IMR-90 (cell line): ENCODE measurements at regions not wholly inside any gene's neighbourhood (a gene's known extent, or its start where the extent isn't known, plus 50 kb on each side); places are given as distances from the start of the nearest gene placed in this dataset.

Source experiments
- ATAC-seq: fragments of 200-7000 bp; cut with Tn5 transposase; 2 replicates; pipeline ENCODE4 v1.9.1; 2020; ENCODE audit warnings: low read depth, mild to moderate bottlenecking, moderate library complexity
- BruUV-seq: library from RNA; stranded (reverse); fragments of 400-500 nt; replicated peaks from 2 replicates; lab custom pipeline; 2021; lab: Mats Ljungman, UMichigan
- CTCF ChIA-PET: fragments of 300-600 bp; formaldehyde crosslinking; extraction: SDS; loops from one replicate; lab custom pipeline; 2021; ENCODE audit warnings: antibody characterized with exemption; lab: Yijun Ruan, JAX
- POLR2A ChIA-PET: fragments of 300-600 bp; sonication (Branson Sonifier 250); formaldehyde crosslinking; loops from one replicate; lab custom pipeline; 2022; ENCODE audit warnings: antibody characterized with exemption; ENCODE audit not compliant: unreplicated experiment; lab: Charles Lee
- DNase-seq: peaks from one replicate; pipeline ENCODE4 v3.0.0; 2013
- H2AFZ ChIP-seq: replicated peaks from 2 replicates; pipeline ENCODE3; 2013; ENCODE audit warnings: low read length, mild to moderate bottlenecking; ENCODE audit not compliant: poor library complexity
- H2AK5ac ChIP-seq: 2 replicates; pipeline ENCODE4 v1.6.1; 2013; ENCODE audit warnings: low read depth, low read length, inconsistent platforms
- H2AK9ac ChIP-seq: replicated peaks from 2 replicates; pipeline ENCODE3; 2013; ENCODE audit warnings: mild to moderate bottlenecking, low read depth, low read length, moderate library complexity; ENCODE audit not compliant: poor library complexity
- H2BK120ac ChIP-seq: 2 replicates; pipeline ENCODE4 v1.6.1; 2013; ENCODE audit warnings: low read depth, low read length, inconsistent platforms
- H2BK15ac ChIP-seq: 3 replicates; pipeline ENCODE4 v1.6.1; 2013; ENCODE audit warnings: low read depth, low read length, inconsistent platforms
- H2BK20ac ChIP-seq: 2 replicates; pipeline ENCODE4 v1.6.1; 2013; ENCODE audit warnings: low read depth, mild to moderate bottlenecking, inconsistent platforms, low read length, moderate library complexity
- H2BK5ac ChIP-seq: 2 replicates; pipeline ENCODE4 v1.6.1; 2013; ENCODE audit warnings: mild to moderate bottlenecking, low read depth, low read length, inconsistent platforms; ENCODE audit not compliant: poor library complexity, severe bottlenecking
- H3K14ac ChIP-seq: replicated peaks from 2 replicates; pipeline ENCODE4 v1.6.1; 2013; ENCODE audit warnings: low read depth, low read length, inconsistent platforms
- H3K18ac ChIP-seq: 2 replicates; pipeline ENCODE4 v1.6.1; 2013; ENCODE audit warnings: low read depth, low read length, control low read depth
- H3K23ac ChIP-seq: 2 replicates; pipeline ENCODE4 v1.6.1; 2013; ENCODE audit warnings: low read depth, low read length, inconsistent platforms
- H3K27ac ChIP-seq: 2 replicates; pipeline ENCODE4 v1.5.1; 2013; ENCODE audit warnings: mild to moderate bottlenecking, control low read depth, low read length; ENCODE audit not compliant: insufficient read depth
- H3K27me3 ChIP-seq: 2 replicates; pipeline ENCODE4 v1.6.1; 2013; ENCODE audit warnings: low read length; ENCODE audit not compliant: control insufficient read depth, insufficient read depth
- H3K36me3 ChIP-seq: 2 replicates; pipeline ENCODE4 v1.6.1; 2013; ENCODE audit warnings: low read length, mixed read lengths; ENCODE audit not compliant: control insufficient read depth, insufficient read depth
- H3K4ac ChIP-seq: 2 replicates; pipeline ENCODE4 v1.6.1; 2013; ENCODE audit warnings: low read depth, low read length, inconsistent platforms
- H3K4me1 ChIP-seq: 2 replicates; pipeline ENCODE4 v1.6.1; 2013; ENCODE audit warnings: low read length, mixed read lengths; ENCODE audit not compliant: control insufficient read depth, insufficient read depth
- H3K4me2 ChIP-seq: 2 replicates; pipeline ENCODE4 v1.6.1; 2013; ENCODE audit warnings: low read depth, mild to moderate bottlenecking, control low read depth, low read length, moderate library complexity
- H3K4me3 ChIP-seq: 2 replicates; pipeline ENCODE4 v1.5.1; 2013; ENCODE audit warnings: low read depth, mild to moderate bottlenecking, control low read depth, low read length, moderate library complexity; ENCODE audit not compliant: insufficient read depth
- H3K56ac ChIP-seq: 2 replicates; pipeline ENCODE4 v1.6.1; 2013; ENCODE audit warnings: low read length, inconsistent platforms; ENCODE audit not compliant: insufficient read depth; ENCODE audit errors: extremely low read depth
- H3K79me1 ChIP-seq, 2 experiments: 2 replicates each; pipeline ENCODE4 v1.6.1; 2013; ENCODE audit warnings: low read length in 2 of 2, inconsistent platforms in 1 of 2, low read depth in 1 of 2
- H3K9ac ChIP-seq: 2 replicates; pipeline ENCODE4 v1.6.1; 2013; ENCODE audit warnings: low read depth, low read length, control low read depth
- H3K9me1 ChIP-seq: 2 replicates; pipeline ENCODE4 v1.6.1; 2013; ENCODE audit warnings: low read length, inconsistent platforms; ENCODE audit not compliant: insufficient read depth
- H3K9me3 ChIP-seq: 2 replicates; pipeline ENCODE4 v1.6.1; 2013; ENCODE audit warnings: low read length; ENCODE audit not compliant: control insufficient read depth, insufficient read depth
- H4K20me1 ChIP-seq: 2 replicates; pipeline ENCODE4 v1.6.1; 2013; ENCODE audit warnings: low read length, inconsistent platforms; ENCODE audit not compliant: insufficient read depth
- H4K5ac ChIP-seq: 2 replicates; pipeline ENCODE4 v1.6.1; 2013; ENCODE audit warnings: mild to moderate bottlenecking, low read depth, low read length, control low read depth
- H4K8ac ChIP-seq, 2 experiments: 2 replicates each; pipeline ENCODE4 v1.6.1; 2013; ENCODE audit warnings: low read depth in 2 of 2, low read length in 2 of 2, control low read depth in 1 of 2, inconsistent platforms in 1 of 2
- H4K91ac ChIP-seq: 2 replicates; pipeline ENCODE4 v1.6.1; 2013; ENCODE audit warnings: low read depth, low read length, inconsistent platforms; ENCODE audit not compliant: insufficient read depth
- BHLHE40 ChIP-seq: fragments of 150-350 bp; IDR thresholded peaks from 2 replicates; pipeline ENCODE4 v1.6.1; 2016; ENCODE audit warnings: mild to moderate bottlenecking, low read depth, low read length
- CHD1 ChIP-seq: IDR thresholded peaks from 2 replicates; pipeline ENCODE4 v1.6.1; 2012; ENCODE audit warnings: low read depth, low read length, improper control_type of control experiment
- MAZ ChIP-seq: IDR thresholded peaks from 2 replicates; pipeline ENCODE4 v1.6.1; 2012; ENCODE audit warnings: low read depth, mild to moderate bottlenecking, low read length, improper control_type of control experiment, moderate library complexity, borderline replicate concordance
- MXI1 ChIP-seq: IDR thresholded peaks from 2 replicates; pipeline ENCODE4 v1.6.1; 2012; ENCODE audit warnings: low read depth, mild to moderate bottlenecking, low read length, moderate library complexity, borderline replicate concordance
- POLR2A ChIP-seq: IDR thresholded peaks from 2 replicates; pipeline ENCODE4 v1.6.1; 2012; ENCODE audit warnings: mild to moderate bottlenecking, low read depth, low read length
- RAD21 ChIP-seq: IDR thresholded peaks from 2 replicates; pipeline ENCODE4 v1.6.1; 2012; ENCODE audit warnings: low read length, improper control_type of control experiment
- SMC3 ChIP-seq: fragments of 150-350 bp; IDR thresholded peaks from 2 replicates; pipeline ENCODE4 v1.6.1; 2016; ENCODE audit warnings: low read depth, mild to moderate bottlenecking, antibody characterized with exemption, low read length, moderate library complexity
- WGBS, 2 experiments: methylation state at CpG; one replicate each; pipeline versions ENCODE4 v1.1.5 to v1.1.7; 2013; ENCODE audit warnings: missing lambda C conversion rate in 2 of 2; ENCODE audit not compliant: insufficient read length in 1 of 2; ENCODE audit errors: extremely low coverage in 2 of 2; 5-methylcytosine and 5-hydroxymethylcytosine counted together
- dilution Hi-C: fragments of 300-500 bp; cut with HindIII; formaldehyde crosslinking; loops from one replicate; pipeline ENCODE4 v1.14.3; 2018; ENCODE audit warnings: low sequenced_read_pairs; ENCODE audit not compliant: unreplicated experiment
- in situ Hi-C: fragments of 300-500 bp; cut with MboI; formaldehyde crosslinking; loops from 3 replicates; pipeline ENCODE4 v1.14.3; 2019; ENCODE audit warnings: low sequenced_read_pairs, inconsistent platforms, mixed read lengths
- intact Hi-C: fragments of 100-400 bp; cut with micrococcal nuclease; formaldehyde crosslinking; loops from 2 replicates; pipeline ENCODE4 v1.10.0; 2022
- TF ChIP-seq, protein P1 (sequence below): conservative IDR thresholded peaks from 2 replicates; pipeline ENCODE4 v1.5.1; 2012; ENCODE audit warnings: mild to moderate bottlenecking, low read depth, low read length, improper control_type of control experiment

DNA sequence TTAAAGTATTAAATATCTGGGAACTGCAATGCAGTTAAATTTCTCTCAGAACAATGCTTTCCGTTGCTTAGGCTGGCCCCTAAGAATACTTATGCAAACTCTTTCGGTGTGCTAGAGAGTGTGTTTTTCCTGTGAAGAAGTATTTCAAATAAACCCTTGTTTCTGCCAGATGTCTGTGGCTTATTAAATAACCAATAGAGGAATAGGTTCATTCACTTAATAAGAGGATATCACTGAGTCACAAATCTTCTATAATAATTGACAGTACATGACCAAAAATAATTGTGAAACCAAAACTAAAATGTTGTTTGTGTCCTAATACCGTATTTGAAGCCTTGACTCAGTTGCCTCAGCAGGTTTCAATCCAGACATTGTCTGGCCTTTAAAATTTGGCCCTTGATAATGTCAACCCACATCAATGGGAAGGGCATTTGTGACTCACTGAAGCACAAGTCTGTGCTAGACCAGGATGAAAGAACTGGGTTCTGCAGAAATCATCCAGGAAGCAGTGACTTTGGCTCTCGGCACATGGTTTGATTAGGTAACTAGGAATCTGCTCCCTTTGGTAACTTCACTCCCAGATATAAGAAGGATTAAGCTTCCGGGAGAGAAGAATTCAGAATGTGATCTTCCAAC is 104.2 kb upstream of the BARHL2 start:
- no peaks in the 10 kb centered on the region for H4K20me1 ChIP-seq
- no peak overlapping the region for H3K4me3 ChIP-seq
- H3K9ac ChIP-seq, result no peak overlapping the region
- no peak for ATAC-seq
- no peak overlapping the region for H4K8ac ChIP-seq
- H2AK9ac ChIP-seq, result no peak overlapping the region
- no peaks in the 10 kb centered on the region for H3K36me3 ChIP-seq
- no peak overlapping the region for H3K14ac ChIP-seq
- no peaks in the 10 kb centered on the region for H3K27me3 ChIP-seq
- H4K91ac ChIP-seq, result no peak overlapping the region
- intact Hi-C loops, result no loop called here
- H2BK120ac ChIP-seq, result no peak overlapping the region
- H3K4me2 ChIP-seq, result no peak overlapping the region
- no peak overlapping the region for H3K4ac ChIP-seq
- no peaks in the 10 kb centered on the region for H3K4me1 ChIP-seq
- in situ Hi-C loops, result no loop called here
- H3K9me1 ChIP-seq, result no peaks in the 10 kb centered on the region
- CTCF ChIA-PET, result no interaction called here
- POLR2A ChIA-PET, result no interaction called here
- BruUV-seq, result no TSS peak
- no peak overlapping the region for H4K5ac ChIP-seq
- no peak overlapping the region for H2AK5ac ChIP-seq
- no peak overlapping the region for H2BK15ac ChIP-seq
- TF ChIP-seq RAD21, result no peak
- TF ChIP-seq SMC3, result no peak
- TF ChIP-seq POLR2A, result no peak
- TF ChIP-seq, protein P1, sequence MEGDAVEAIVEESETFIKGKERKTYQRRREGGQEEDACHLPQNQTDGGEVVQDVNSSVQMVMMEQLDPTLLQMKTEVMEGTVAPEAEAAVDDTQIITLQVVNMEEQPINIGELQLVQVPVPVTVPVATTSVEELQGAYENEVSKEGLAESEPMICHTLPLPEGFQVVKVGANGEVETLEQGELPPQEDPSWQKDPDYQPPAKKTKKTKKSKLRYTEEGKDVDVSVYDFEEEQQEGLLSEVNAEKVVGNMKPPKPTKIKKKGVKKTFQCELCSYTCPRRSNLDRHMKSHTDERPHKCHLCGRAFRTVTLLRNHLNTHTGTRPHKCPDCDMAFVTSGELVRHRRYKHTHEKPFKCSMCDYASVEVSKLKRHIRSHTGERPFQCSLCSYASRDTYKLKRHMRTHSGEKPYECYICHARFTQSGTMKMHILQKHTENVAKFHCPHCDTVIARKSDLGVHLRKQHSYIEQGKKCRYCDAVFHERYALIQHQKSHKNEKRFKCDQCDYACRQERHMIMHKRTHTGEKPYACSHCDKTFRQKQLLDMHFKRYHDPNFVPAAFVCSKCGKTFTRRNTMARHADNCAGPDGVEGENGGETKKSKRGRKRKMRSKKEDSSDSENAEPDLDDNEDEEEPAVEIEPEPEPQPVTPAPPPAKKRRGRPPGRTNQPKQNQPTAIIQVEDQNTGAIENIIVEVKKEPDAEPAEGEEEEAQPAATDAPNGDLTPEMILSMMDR, result no peak
- no peak for TF ChIP-seq MXI1
- TF ChIP-seq BHLHE40, result no peak
- no peak for TF ChIP-seq CHD1
- no peak for TF ChIP-seq MAZ
- H3K9me3 ChIP-seq, result no peaks in the 10 kb centered on the region
- H2AFZ ChIP-seq, result no peak overlapping the region
- H3K79me1 ChIP-seq, result no peaks in the 10 kb centered on the region
- no peak overlapping the region for H3K56ac ChIP-seq
- H2BK5ac ChIP-seq, result no peak overlapping the region
- dilution Hi-C loops, result no loop called here
- no CpG with 5 or more reads among the region's 5 CpGs for WGBS, 2 experiments
- H3K18ac ChIP-seq, result no peak overlapping the region
- H3K27ac ChIP-seq, result no peak overlapping the region
- no peak overlapping the region for H3K23ac ChIP-seq
- DNase-seq, result no peak
- H2BK20ac ChIP-seq, result no peak overlapping the region
